Calu3 (cell line): ENCODE measurements at regions not wholly inside any gene's neighbourhood (a gene's known extent, or its start where the extent isn't known, plus 50 kb on each side); places are given as distances from the start of the nearest gene placed in this dataset.

Experiments used
- BruUV-seq: library from RNA; stranded (reverse); fragments of 400-500 nt; replicated peaks from 2 replicates; lab custom pipeline; 2021; lab: Mats Ljungman, UMichigan
- CTCF ChIA-PET: fragments of 300-600 bp; sonication (Branson Sonifier 250); formaldehyde crosslinking; loops from one replicate; lab custom pipeline; 2022; ENCODE audit warnings: antibody characterized with exemption; lab: Charles Lee
- DNase-seq: peaks from one replicate; pipeline ENCODE4 v3.0.0; 2022
- H3K27ac Mint-ChIP-seq: one replicate; pipeline ENCODE4 v1.8.0; 2022; ENCODE audit warnings: mixed read lengths; ENCODE audit not compliant: unreplicated experiment
- H3K27me3 Mint-ChIP-seq: one replicate; pipeline ENCODE4 v1.8.0; 2022; ENCODE audit warnings: mixed read lengths; ENCODE audit not compliant: unreplicated experiment
- H3K36me3 Mint-ChIP-seq: one replicate; pipeline ENCODE4 v1.8.0; 2022; ENCODE audit warnings: mild to moderate bottlenecking, moderate library complexity, mixed read lengths; ENCODE audit not compliant: insufficient read depth, unreplicated experiment
- H3K4me1 Mint-ChIP-seq: one replicate; pipeline ENCODE4 v1.8.0; 2022; ENCODE audit warnings: mild to moderate bottlenecking, low read depth, mixed read lengths; ENCODE audit not compliant: unreplicated experiment
- H3K4me3 Mint-ChIP-seq: one replicate; pipeline ENCODE4 v1.8.0; 2022; ENCODE audit warnings: mild to moderate bottlenecking, low read depth, moderate library complexity, mixed read lengths; ENCODE audit not compliant: unreplicated experiment
- H3K9me3 Mint-ChIP-seq: one replicate; pipeline ENCODE4 v1.8.0; 2022; ENCODE audit warnings: low read depth, mixed read lengths; ENCODE audit not compliant: unreplicated experiment
- intact Hi-C: fragments of 100-400 bp; cut with micrococcal nuclease; formaldehyde crosslinking; loops from one replicate; pipeline ENCODE4 v1.10.0; 2022; ENCODE audit not compliant: unreplicated experiment
- TF ChIP-seq, protein P1 (sequence below): fragments of 200-600 bp; IDR thresholded peaks from one replicate; pipeline ENCODE4 v1.8.0; 2022; ENCODE audit warnings: antibody characterized with exemption; ENCODE audit not compliant: unreplicated experiment

DNA sequence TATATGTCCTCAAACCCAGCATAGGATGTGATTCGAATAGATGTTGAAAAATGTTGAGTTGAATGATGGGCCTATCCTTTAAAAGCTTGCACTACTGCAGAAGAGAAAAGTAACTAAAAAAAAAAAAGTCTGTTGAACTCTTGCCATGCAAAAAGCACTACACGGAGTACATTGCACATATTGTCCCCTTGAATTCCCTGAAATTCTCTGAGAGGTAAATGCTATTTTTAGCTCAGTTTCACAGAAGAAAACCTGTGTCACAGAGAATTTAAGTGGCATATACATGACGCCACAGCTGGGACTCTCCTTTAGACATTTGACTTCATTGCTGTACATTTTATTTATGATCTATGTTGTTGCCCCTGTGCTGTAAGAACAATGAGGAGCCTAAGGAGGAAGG lies 583.8 kb downstream of the SOX6 start:
- Mint-ChIP-seq H3K27ac (no peak overlapping the region), H3K4me3 (no peak overlapping the region), H3K9me3 (peaks cover 2% of the 10 kb centered on the region), H3K36me3 (peaks cover 5% of the 10 kb centered on the region), H3K4me1 (peaks cover 27% of the 10 kb centered on the region), H3K27me3 (no peaks in the 10 kb centered on the region)
- TF ChIP-seq, protein P1, sequence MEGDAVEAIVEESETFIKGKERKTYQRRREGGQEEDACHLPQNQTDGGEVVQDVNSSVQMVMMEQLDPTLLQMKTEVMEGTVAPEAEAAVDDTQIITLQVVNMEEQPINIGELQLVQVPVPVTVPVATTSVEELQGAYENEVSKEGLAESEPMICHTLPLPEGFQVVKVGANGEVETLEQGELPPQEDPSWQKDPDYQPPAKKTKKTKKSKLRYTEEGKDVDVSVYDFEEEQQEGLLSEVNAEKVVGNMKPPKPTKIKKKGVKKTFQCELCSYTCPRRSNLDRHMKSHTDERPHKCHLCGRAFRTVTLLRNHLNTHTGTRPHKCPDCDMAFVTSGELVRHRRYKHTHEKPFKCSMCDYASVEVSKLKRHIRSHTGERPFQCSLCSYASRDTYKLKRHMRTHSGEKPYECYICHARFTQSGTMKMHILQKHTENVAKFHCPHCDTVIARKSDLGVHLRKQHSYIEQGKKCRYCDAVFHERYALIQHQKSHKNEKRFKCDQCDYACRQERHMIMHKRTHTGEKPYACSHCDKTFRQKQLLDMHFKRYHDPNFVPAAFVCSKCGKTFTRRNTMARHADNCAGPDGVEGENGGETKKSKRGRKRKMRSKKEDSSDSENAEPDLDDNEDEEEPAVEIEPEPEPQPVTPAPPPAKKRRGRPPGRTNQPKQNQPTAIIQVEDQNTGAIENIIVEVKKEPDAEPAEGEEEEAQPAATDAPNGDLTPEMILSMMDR = no peak
- intact Hi-C loops = no loop called here
- CTCF ChIA-PET = no interaction called here
- BruUV-seq = no TSS peak
- no peak for DNase-seq

DNA sequence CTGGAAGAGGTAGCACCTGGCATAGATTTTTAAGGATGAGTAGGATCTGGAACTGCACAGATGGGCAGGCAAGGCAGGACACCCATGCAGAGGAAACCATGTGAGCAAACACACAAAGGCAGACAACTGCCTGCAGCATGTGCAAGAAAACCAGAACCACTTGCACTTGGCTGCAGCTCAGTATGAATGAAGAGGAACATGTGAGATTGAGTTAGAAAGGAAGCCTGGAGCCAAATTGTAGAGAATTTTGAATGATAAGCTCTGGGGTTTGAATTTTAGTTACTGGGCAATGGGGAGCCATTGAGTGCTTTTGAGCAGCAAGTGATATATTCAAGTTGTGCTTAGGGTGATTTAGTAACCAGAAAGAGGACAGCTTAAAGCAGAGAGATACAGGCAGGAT lies 583.4 kb downstream of the SOX6 start:
- CTCF ChIA-PET = no interaction called here
- intact Hi-C loops = no loop called here
- Mint-ChIP-seq H3K4me3 (no peak overlapping the region), H3K27me3 (no peaks in the 10 kb centered on the region), H3K9me3 (peaks cover 2% of the 10 kb centered on the region), H3K36me3 (peaks cover 5% of the 10 kb centered on the region), H3K4me1 (peaks cover 27% of the 10 kb centered on the region), H3K27ac (no peak overlapping the region)
- DNase-seq = no peak
- no TSS peak for BruUV-seq
- TF ChIP-seq, protein P1 = no peak

- Mint-ChIP-seq H3K27me3 (no peaks in the 10 kb centered on the region), H3K27ac (no peak overlapping the region), H3K4me1 (peaks cover 22% of the 10 kb centered on the region), H3K36me3 (peaks cover 5% of the 10 kb centered on the region), H3K9me3 (peaks cover 1% of the 10 kb centered on the region), H3K4me3 (no peak overlapping the region)
- no peak for DNase-seq
- CTCF ChIA-PET = no interaction called here
- intact Hi-C loops = no loop called here
- no TSS peak for BruUV-seq
- TF ChIP-seq, protein P1 = no peak
Observed at GRCh38 chr11:15773476-15774387, 582.6 kb downstream of the SOX6 start.

GRCh38 chr11:15774388-15774939 lies 581.9 kb downstream of the SOX6 start:
- Mint-ChIP-seq H3K36me3 (peaks cover under 1% of the 10 kb centered on the region), H3K4me3 (no peak overlapping the region), H3K4me1 (peaks cover 15% of the 10 kb centered on the region), H3K9me3 (no peaks in the 10 kb centered on the region), H3K27me3 (no peaks in the 10 kb centered on the region), H3K27ac (no peak overlapping the region)
- CTCF ChIA-PET = interaction anchor here (1.2 kb wide), 1 partner anchor 10 kb away, joined by 3 read pairs; no protein-coding TSS in a partner anchor
- BruUV-seq = no TSS peak
- intact Hi-C loops = no loop called here
- TF ChIP-seq, protein P1 = no peak
- DNase-seq = no peak
